ENCODE measurements at regions not wholly inside any gene's neighbourhood (a gene's known extent, or its start where the extent isn't known, plus 50 kb on each side); places are given as distances from the start of the nearest gene placed in this dataset.

- TF ChIP-seq POLR2A (IDR thresholded peaks at IDR 0.05; ENCODE audit: low read depth) (no peak), CTCF (IDR thresholded peaks at IDR 0.05) (no peak), EP300 (IDR thresholded peaks at IDR 0.05) (no peak), POLR2AphosphoS5 (IDR thresholded peaks at IDR 0.05) (no peak)
Measured at GRCh38 chr6:164262348-164262747, 847.8 kb downstream of the QKI start.

Data from esophagus muscularis mucosa (tissue), 4 donors.